Right ventricle myocardium inferior (tissue), 1 donor: ENCODE measurements at regions not wholly inside any gene's neighbourhood (a gene's known extent, or its start where the extent isn't known, plus 50 kb on each side); places are given as distances from the start of the nearest gene placed in this dataset.
A peak's percentile ranks its signal among the peaks of the same experiment; 100 is the strongest.

Experiments
- ATAC-seq: fragments of 200-7000 bp; cut with Tn5 transposase; one replicate; pipeline ENCODE4 v1.9.1; 2020; ENCODE audit warnings: mild to moderate bottlenecking, moderate library complexity
- DNase-seq: peaks from one replicate; pipeline ENCODE4 v3.0.0; 2021; ENCODE audit errors: missing footprints
- intact Hi-C: fragments of 100-400 bp; cut with DNase I; formaldehyde crosslinking; loops from one replicate; pipeline ENCODE4 v1.11.0; 2022
- donor health status: DM: no; HTN: yes; CAD: no; lungs with severe emphysema.

DNA sequence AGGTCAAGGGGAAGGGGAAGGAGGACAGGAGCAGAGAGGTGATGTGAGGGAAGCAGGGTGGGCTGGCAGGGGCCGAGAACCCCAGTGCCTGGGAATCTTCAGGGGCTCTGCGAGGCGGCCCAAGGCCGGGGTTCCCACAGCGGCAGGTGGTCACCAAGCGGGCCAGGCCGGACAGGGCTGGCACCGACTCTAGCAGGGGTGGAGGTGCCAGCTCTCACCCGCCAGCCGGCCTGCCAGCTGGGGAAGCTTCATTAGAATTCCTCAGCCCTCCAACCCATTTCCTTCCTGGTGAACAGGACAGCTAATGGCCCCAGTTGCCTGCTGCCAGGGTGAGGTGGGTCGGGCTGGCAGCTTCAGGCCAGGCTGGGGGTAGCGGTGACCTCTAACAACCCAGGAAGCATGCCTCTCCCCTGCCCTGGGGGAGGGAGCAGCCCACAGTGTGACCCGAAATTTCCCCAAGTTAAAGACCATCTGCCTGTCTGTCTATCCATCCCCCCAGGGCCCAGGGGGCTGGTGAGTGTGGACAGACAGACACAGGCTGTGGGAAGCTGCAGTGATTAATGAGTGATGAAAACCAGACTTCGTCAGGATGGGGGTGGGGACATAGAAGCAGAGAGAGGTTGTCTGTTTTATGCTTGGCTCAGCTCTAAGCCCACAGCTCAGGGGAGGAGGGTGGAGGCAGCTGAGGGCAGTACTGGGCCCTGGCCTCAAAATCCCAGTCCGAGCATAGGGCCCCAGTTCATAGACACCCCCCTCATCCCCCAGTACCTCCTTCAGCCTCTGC lies 144.1 kb downstream of the ZFP36L2 start:
- intact Hi-C loops = no loop called here
- peak; percentile 83 for ATAC-seq
- peak; percentile 87 for DNase-seq

DNA sequence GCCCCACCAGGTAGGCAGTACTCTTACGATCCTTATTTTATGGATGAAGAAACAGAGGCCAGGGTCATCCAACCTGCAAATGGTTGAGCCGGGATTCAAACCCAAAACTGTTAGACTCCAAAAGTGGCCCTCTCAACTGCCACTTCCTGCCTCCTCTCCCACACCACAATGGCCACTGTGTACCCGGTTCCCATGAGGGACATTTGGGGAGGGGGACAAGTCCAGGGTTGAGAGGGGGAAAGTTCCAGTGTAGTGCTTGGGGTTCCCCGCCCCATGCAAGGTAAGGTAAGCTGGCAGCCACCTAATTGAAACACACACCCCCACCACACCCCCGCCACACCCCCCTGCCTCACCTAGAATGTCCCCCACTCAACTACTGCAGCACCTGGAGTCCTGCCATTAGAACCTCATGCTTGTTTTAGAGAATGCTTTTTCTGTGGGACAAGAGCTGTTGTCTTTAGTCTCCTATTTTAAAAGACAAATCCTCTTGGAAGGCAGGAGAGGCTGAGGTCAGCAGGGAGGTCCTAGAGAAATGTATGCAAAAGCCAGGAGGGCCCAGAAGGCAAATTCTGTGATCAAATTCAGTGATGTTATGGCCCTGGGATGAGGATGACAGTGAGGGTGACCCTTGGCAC lies 145.2 kb downstream of the ZFP36L2 start:
- intact Hi-C loops = no loop called here
- DNase-seq = no peak
- ATAC-seq = no peak

DNA sequence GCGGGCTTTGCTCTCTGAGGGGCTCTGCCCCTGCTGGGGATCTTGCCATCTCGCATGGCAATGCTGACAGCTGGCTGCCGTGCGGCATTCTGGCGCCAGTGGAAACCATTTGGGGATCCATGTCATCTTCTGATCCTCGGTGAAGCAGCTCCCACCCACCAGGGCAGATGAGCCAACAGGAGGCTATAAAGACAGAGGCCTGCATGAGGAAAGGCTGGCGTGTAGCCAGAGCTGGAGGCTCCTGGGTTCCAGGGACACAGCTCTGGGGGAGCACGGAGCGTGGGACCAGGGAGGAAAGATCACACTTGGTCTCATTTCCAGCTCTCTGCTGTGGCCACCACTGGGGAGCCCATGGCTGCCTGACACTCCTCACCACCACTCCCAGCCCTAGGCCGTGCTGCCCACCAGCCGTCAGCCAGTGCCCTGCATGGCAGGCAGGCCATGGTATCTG lies 145.8 kb downstream of the ZFP36L2 start:
- intact Hi-C loops = no loop called here
- DNase-seq = peak; percentile 57

GRCh38 chr2:43078781-43079755 lies 147.3 kb downstream of the ZFP36L2 start:
- DNase-seq (no peak), ATAC-seq (no peak)
- intact Hi-C loops = no loop called here

More for the DNA sequence above, 145.8 kb downstream of the ZFP36L2 start:
- ATAC-seq = no peak

- DNase-seq (no peak), ATAC-seq (no peak)
- intact Hi-C loops = no loop called here
Measured at GRCh38 chr2:43078301-43078700, 148.1 kb downstream of the ZFP36L2 start.

GRCh38 chr2:43077876-43078275 lies 148.5 kb downstream of the ZFP36L2 start:
- intact Hi-C loops = no loop called here
- DNase-seq (no peak), ATAC-seq (no peak)

GRCh38 chr2:43076676-43077075 lies 149.7 kb downstream of the ZFP36L2 start:
- ATAC-seq (no peak), DNase-seq (no peak)
- intact Hi-C loops = no loop called here

DNA sequence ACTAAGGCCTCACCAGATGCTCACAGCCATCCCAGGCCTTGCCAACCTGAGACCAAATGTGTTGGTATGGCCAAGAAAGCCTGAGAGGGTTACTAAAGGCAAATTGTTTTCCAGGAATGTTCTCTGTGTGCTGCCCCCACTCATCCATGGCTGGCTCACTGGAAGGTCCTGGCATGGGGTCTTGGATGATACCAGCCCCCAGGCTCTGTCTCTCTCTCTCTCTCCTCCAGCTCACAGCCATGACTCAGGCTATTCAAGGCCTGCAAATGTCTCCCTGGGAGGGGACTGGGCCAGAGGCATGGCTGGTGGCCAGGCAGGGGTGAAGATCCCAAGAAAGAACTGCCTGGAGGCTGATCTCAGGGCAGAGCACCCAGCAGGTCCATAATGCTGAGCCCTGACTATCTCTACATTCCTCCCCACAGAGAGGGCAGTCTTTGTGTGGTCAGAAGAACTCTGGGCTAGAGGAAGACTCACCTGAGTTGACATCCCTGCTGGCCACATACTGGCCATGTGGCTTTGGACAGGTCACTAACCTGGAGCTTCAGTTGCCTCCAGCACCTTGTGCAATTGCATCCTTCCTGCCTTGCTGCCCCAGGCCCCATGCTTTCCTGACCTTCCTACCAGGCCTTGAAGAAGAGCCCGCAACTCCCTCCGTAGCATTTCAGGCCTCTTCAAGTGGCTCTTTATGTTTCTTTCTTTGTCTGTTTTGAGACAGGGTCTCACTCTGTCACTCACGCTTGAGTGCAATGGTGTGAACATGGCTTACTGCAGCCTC lies 150.4 kb downstream of the ZFP36L2 start:
- ATAC-seq (no peak), DNase-seq (no peak)
- intact Hi-C loops = no loop called here

- intact Hi-C loops = no loop called here
- ATAC-seq (peak; percentile 74), DNase-seq (peak; percentile 86)
Measured at GRCh38 chr2:43075054-43075593, 151.3 kb downstream of the ZFP36L2 start.

GRCh38 chr2:43074592-43075053 lies 151.8 kb downstream of the ZFP36L2 start:
- intact Hi-C loops = loop anchor here (5.0 kb wide), 2 partner anchors 47 to 148 kb away; no protein-coding TSS in a partner anchor
- DNase-seq (no peak), ATAC-seq (no peak)

- DNase-seq (no peak), ATAC-seq (no peak)
- intact Hi-C loops = loop anchor here (5.0 kb wide), 2 partner anchors 47 to 148 kb away; no protein-coding TSS in a partner anchor
Measured at GRCh38 chr2:43074052-43074451, 152.4 kb downstream of the ZFP36L2 start.

DNA sequence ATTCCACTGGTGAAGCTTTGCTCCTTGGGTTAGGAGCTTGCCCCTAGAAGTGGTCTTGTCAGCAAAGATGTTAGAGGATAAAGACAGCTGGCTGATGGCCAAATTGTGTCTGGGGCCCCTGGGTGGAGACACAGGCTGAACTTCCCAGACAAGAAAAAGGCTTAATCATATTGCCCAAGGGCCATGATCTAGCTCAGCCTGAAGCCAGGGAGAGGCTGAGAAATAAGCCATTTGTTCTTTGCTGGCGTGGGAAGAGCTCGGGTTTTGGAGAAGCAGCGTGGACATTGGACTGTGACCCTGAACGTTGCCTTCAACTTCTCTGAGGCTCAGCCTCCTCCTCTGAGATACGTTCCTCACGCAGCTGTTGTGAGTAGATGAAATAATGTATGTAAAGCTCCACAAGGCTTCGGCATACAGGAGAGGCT lies 153.0 kb downstream of the ZFP36L2 start:
- DNase-seq (no peak), ATAC-seq (peak; percentile 62)

GRCh38 chr2:43071599-43072550 lies 154.5 kb downstream of the ZFP36L2 start:
- ATAC-seq = peak; percentile 40
- DNase-seq = no peak
- intact Hi-C loops = loop anchor here (5.0 kb wide), 2 partner anchors 45 to 150 kb away; no protein-coding TSS in a partner anchor

More for the DNA sequence above, 153.0 kb downstream of the ZFP36L2 start:
- intact Hi-C loops = loop anchor here (5.0 kb wide), 2 partner anchors 46 to 149 kb away; no protein-coding TSS in a partner anchor

GRCh38 chr2:43070676-43071502 lies 155.5 kb downstream of the ZFP36L2 start:
- intact Hi-C loops = loop anchor here (5.0 kb wide), 2 partner anchors 44 to 151 kb away; no protein-coding TSS in a partner anchor
- no peak for DNase-seq

GRCh38 chr2:43070030-43070429 lies 156.4 kb downstream of the ZFP36L2 start:
- ATAC-seq = no peak
- intact Hi-C loops = loop anchor here (5.0 kb wide), 2 partner anchors 43 to 152 kb away; no protein-coding TSS in a partner anchor
- no peak for DNase-seq

More at GRCh38 chr2:43070676-43071502, 155.5 kb downstream of the ZFP36L2 start:
- ATAC-seq = peak; percentile 45
